GM12872 (cell line): ENCODE measurements at regions not wholly inside any gene's neighbourhood (a gene's known extent, or its start where the extent isn't known, plus 50 kb on each side); places are given as distances from the start of the nearest gene placed in this dataset.

Experiments used
- CTCF ChIP-seq: IDR thresholded peaks from 3 replicates; pipeline ENCODE4 v1.5.1; 2011; ENCODE audit warnings: low read depth, mild to moderate bottlenecking, low read length, moderate library complexity; ENCODE audit not compliant: insufficient read depth

- no peak for TF ChIP-seq CTCF
Observed at GRCh38 chr14:42545636-42546035, 939.0 kb downstream of the LRFN5 start.

GRCh38 chr14:42541535-42542001 is 934.9 kb downstream of the LRFN5 start:
- no peak for TF ChIP-seq CTCF

GRCh38 chr14:42535397-42535796 is 928.7 kb downstream of the LRFN5 start:
- TF ChIP-seq CTCF = no peak

GRCh38 chr14:42533476-42533875 is 926.8 kb downstream of the LRFN5 start:
- TF ChIP-seq CTCF = no peak

- TF ChIP-seq CTCF = no peak
Observed at GRCh38 chr14:42532194-42532593, 925.5 kb downstream of the LRFN5 start.

- no peak for TF ChIP-seq CTCF
Observed at GRCh38 chr14:42527141-42527540, 920.5 kb downstream of the LRFN5 start.

- TF ChIP-seq CTCF = no peak
Observed at GRCh38 chr14:42523666-42524065, 917.0 kb downstream of the LRFN5 start.
